ENCODE measurements at regions not wholly inside any gene's neighbourhood (a gene's known extent, or its start where the extent isn't known, plus 50 kb on each side); places are given as distances from the start of the nearest gene placed in this dataset.

GRCh38 chr2:16729335-16729734 lies 63.7 kb upstream of the CYRIA start:
- TF ChIP-seq ZNF48 (tag by site-specific recombination; IDR thresholded peaks at IDR 0.05): no peak
- no peak for TF ChIP-seq ZNF514 (tag by site-specific recombination; IDR thresholded peaks at IDR 0.05)
- TF ChIP-seq ZNF549 (tag by site-specific recombination; IDR thresholded peaks at IDR 0.05): no peak
- TF ChIP-seq, protein P1, sequence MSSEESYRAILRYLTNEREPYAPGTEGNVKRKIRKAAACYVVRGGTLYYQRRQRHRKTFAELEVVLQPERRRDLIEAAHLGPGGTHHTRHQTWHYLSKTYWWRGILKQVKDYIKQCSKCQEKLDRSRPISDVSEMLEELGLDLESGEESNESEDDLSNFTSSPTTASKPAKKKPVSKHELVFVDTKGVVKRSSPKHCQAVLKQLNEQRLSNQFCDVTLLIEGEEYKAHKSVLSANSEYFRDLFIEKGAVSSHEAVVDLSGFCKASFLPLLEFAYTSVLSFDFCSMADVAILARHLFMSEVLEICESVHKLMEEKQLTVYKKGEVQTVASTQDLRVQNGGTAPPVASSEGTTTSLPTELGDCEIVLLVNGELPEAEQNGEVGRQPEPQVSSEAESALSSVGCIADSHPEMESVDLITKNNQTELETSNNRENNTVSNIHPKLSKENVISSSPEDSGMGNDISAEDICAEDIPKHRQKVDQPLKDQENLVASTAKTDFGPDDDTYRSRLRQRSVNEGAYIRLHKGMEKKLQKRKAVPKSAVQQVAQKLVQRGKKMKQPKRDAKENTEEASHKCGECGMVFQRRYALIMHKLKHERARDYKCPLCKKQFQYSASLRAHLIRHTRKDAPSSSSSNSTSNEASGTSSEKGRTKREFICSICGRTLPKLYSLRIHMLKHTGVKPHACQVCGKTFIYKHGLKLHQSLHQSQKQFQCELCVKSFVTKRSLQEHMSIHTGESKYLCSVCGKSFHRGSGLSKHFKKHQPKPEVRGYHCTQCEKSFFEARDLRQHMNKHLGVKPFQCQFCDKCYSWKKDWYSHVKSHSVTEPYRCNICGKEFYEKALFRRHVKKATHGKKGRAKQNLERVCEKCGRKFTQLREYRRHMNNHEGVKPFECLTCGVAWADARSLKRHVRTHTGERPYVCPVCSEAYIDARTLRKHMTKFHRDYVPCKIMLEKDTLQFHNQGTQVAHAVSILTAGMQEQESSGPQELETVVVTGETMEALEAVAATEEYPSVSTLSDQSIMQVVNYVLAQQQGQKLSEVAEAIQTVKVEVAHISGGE (tag by site-specific recombination; conservative IDR thresholded peaks at IDR 0.05; ENCODE audit: low read depth): no peak
- no peak for TF ChIP-seq ZNF155 (tag by site-specific recombination; IDR thresholded peaks at IDR 0.05)
- TF ChIP-seq TCF7L2 (IDR thresholded peaks at IDR 0.05; ENCODE audit: borderline replicate concordance, low read depth, low read length): no peak
- TF ChIP-seq, protein P2, sequence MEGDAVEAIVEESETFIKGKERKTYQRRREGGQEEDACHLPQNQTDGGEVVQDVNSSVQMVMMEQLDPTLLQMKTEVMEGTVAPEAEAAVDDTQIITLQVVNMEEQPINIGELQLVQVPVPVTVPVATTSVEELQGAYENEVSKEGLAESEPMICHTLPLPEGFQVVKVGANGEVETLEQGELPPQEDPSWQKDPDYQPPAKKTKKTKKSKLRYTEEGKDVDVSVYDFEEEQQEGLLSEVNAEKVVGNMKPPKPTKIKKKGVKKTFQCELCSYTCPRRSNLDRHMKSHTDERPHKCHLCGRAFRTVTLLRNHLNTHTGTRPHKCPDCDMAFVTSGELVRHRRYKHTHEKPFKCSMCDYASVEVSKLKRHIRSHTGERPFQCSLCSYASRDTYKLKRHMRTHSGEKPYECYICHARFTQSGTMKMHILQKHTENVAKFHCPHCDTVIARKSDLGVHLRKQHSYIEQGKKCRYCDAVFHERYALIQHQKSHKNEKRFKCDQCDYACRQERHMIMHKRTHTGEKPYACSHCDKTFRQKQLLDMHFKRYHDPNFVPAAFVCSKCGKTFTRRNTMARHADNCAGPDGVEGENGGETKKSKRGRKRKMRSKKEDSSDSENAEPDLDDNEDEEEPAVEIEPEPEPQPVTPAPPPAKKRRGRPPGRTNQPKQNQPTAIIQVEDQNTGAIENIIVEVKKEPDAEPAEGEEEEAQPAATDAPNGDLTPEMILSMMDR (tag by site-specific recombination; IDR thresholded peaks at IDR 0.05): no peak
- no peak for TF ChIP-seq REST (tag by site-specific recombination; IDR thresholded peaks at IDR 0.05)
- no peak for TF ChIP-seq GLI4 (tag by site-specific recombination; IDR thresholded peaks at IDR 0.05)
- no peak for TF ChIP-seq ZNF629 (tag by site-specific recombination; IDR thresholded peaks at IDR 0.05)
- TF ChIP-seq ZNF670 (tag by site-specific recombination; IDR thresholded peaks at IDR 0.05; ENCODE audit: low read depth): no peak
- no peak for TF ChIP-seq OVOL3 (tag by site-specific recombination; IDR thresholded peaks at IDR 0.05)
- TF ChIP-seq ZNF558 (tag by site-specific recombination; IDR thresholded peaks at IDR 0.05): no peak
